ENCODE measurements at regions not wholly inside any gene's neighbourhood (a gene's known extent, or its start where the extent isn't known, plus 50 kb on each side); places are given as distances from the start of the nearest gene placed in this dataset.

DNA sequence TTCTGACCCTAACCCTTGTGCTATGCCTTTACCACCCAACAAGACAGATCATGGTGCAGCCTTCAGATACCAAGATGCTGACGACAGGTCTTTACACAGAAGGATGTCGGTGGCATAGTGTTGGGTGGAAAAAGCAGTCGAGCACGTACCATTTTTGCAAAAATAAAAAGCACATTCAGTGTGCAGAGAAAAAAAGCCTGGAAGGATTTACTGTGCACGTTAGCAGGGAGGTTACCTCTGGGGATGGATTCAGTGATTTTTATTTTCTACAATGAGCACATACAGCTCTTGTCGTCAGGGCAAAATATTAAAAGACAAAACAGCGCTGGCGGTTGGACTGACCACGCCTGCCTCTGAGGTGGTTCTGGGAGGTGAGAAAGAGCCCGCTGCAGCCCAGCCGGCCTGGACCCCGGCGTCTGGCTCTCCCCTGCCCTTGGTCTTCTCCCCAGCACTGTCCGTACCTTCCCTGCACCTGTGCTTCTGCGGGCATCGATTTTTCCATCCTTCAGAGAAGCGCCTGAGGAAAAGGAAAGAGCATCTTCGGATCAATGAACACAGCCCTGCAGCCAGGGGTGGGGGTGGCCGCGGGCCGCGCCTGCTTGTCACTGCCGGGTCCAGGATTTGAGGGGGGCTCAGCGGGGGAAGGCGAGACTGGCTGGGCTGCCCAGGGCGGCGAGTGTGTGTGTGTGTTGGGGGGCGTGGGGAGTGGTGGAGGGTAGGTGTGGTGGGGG, 200.0 kb upstream of the IER5L start:
- no peak overlapping the region for H3K9ac ChIP-seq (ENCODE audit: low read depth, low read length)
- no peaks in the 10 kb centered on the region; the same call in 1 of the 2 replicates for H3K9me1 ChIP-seq (ENCODE audit: insufficient read depth, low read length)
- H3K4ac ChIP-seq (ENCODE audit: low read depth, low read length) = no peak overlapping the region
- no peak overlapping the region for H2BK20ac ChIP-seq (ENCODE audit: low read depth, low read length)
- ATAC-seq (ENCODE audit: low read depth) = no peak
- H2AK5ac ChIP-seq (ENCODE audit: low read depth, low read length) = no peak overlapping the region
- no peak overlapping the region for H3K4me2 ChIP-seq (ENCODE audit: low read depth, low read length)
- no peak overlapping the region for H3K56ac ChIP-seq (ENCODE audit: extremely low read depth, insufficient read depth, low read length)
- 88% methylated on average over 4 of the region's 28 CpGs; no CpG with 5 or more reads in 1 of the 2 experiments for WGBS, 2 experiments (ENCODE audit: extremely low coverage in 2 of 2, insufficient read length in 1 of 2)
- no peak overlapping the region for H3K23ac ChIP-seq (ENCODE audit: low read depth, low read length)
- TF ChIP-seq CTCF (conservative IDR thresholded peaks at IDR 0.05; ENCODE audit: low read depth, low read length) (no peak), USF2 (IDR thresholded peaks at IDR 0.05; ENCODE audit: low read depth, low read length) (no peak), MXI1 (IDR thresholded peaks at IDR 0.05; ENCODE audit: borderline replicate concordance, low read depth, low read length) (no peak), RCOR1 (IDR thresholded peaks at IDR 0.05; ENCODE audit: insufficient replicate concordance, low read length) (no peak), MAFK (IDR thresholded peaks at IDR 0.05; ENCODE audit: low read depth, low read length) (no peak), SMC3 (IDR thresholded peaks at IDR 0.05; ENCODE audit: low read depth, low read length) (no peak), NFE2L2 (IDR thresholded peaks at IDR 0.05; ENCODE audit: low read depth, low read length) (no peak), RAD21 (IDR thresholded peaks at IDR 0.05; ENCODE audit: low read length) (no peak), MAZ (IDR thresholded peaks at IDR 0.05; ENCODE audit: borderline replicate concordance, low read depth, low read length) (no peak), POLR2A (IDR thresholded peaks at IDR 0.05; ENCODE audit: low read depth, low read length) (no peak), CHD1 (IDR thresholded peaks at IDR 0.05; ENCODE audit: low read depth, low read length) (no peak), BHLHE40 (IDR thresholded peaks at IDR 0.05; ENCODE audit: low read depth, low read length) (no peak), RFX5 (IDR thresholded peaks at IDR 0.05; ENCODE audit: low read depth, low read length) (no peak), FOS (IDR thresholded peaks at IDR 0.05; ENCODE audit: low read depth, low read length) (no peak), CEBPB (IDR thresholded peaks at IDR 0.05; ENCODE audit: low read depth, low read length) (no peak)
- no peak for DNase-seq
- H4K5ac ChIP-seq (ENCODE audit: low read depth, low read length) = no peak overlapping the region
- POLR2A ChIA-PET (ENCODE audit: unreplicated experiment) = no interaction called here
- no peak overlapping the region for H3K18ac ChIP-seq (ENCODE audit: low read depth, low read length)
- no peak overlapping the region for H4K91ac ChIP-seq (ENCODE audit: insufficient read depth, low read depth, low read length)
- BruUV-seq (replicated peaks) = no TSS peak
- no peak overlapping the region for H3K14ac ChIP-seq (replicated peaks; ENCODE audit: low read depth, low read length)
- H3K27ac ChIP-seq (ENCODE audit: insufficient read depth, low read length) = no peak overlapping the region
- H2BK5ac ChIP-seq (ENCODE audit: low read depth, low read length, poor library complexity, severe bottlenecking) = no peak overlapping the region
- no peaks in the 10 kb centered on the region for H4K20me1 ChIP-seq (ENCODE audit: insufficient read depth, low read length)
- in situ Hi-C loops (cut with MboI; ENCODE audit: low sequenced_read_pairs) = no loop called here
- CTCF ChIA-PET = no interaction called here
- no peak overlapping the region for H4K8ac ChIP-seq (ENCODE audit: low read depth in 2 of 2, low read length in 2 of 2)
- no peak overlapping the region for H2AFZ ChIP-seq (replicated peaks; ENCODE audit: low read length, poor library complexity)
- no peak overlapping the region for H3K4me3 ChIP-seq (ENCODE audit: insufficient read depth, low read depth, low read length)
- no peaks in the 10 kb centered on the region; the same call in 1 of the 2 replicates for H3K4me1 ChIP-seq (ENCODE audit: control insufficient read depth, insufficient read depth, low read length)
- no peak overlapping the region for H2BK120ac ChIP-seq (ENCODE audit: low read depth, low read length)
- no peaks in the 10 kb centered on the region for H3K79me1 ChIP-seq (ENCODE audit: low read depth in 1 of 2, low read length in 2 of 2)
- dilution Hi-C loops (cut with HindIII; ENCODE audit: low sequenced_read_pairs, unreplicated experiment) = no loop called here
- no peaks in the 10 kb centered on the region for H3K36me3 ChIP-seq (ENCODE audit: control insufficient read depth, insufficient read depth, low read length)
- no peak overlapping the region for H2BK15ac ChIP-seq (ENCODE audit: low read depth, low read length)
- intact Hi-C loops (cut with micrococcal nuclease) = no loop called here
- H3K27me3 ChIP-seq (ENCODE audit: control insufficient read depth, insufficient read depth, low read length) = peaks cover 29% of the 10 kb centered on the region
- H2AK9ac ChIP-seq (replicated peaks; ENCODE audit: low read depth, low read length, poor library complexity) = no peak overlapping the region
- H3K9me3 ChIP-seq (ENCODE audit: control insufficient read depth, insufficient read depth, low read length) = peaks cover 3% of the 10 kb centered on the region; the same call in 1 of the 2 replicates
